SK-N-MC (cell line): ENCODE measurements at regions not wholly inside any gene's neighbourhood (a gene's known extent, or its start where the extent isn't known, plus 50 kb on each side); places are given as distances from the start of the nearest gene placed in this dataset.

Source experiments
- EZH2 ChIP-seq: fragments of 200-600 bp; sonication (generic); IDR thresholded peaks from one replicate; pipeline ENCODE4 v1.6.1; 2017; ENCODE audit warnings: antibody characterized with exemption
- POLR2AphosphoS5 ChIP-seq: IDR thresholded peaks from 2 replicates; pipeline ENCODE4 v1.6.1; 2012; ENCODE audit warnings: mild to moderate bottlenecking, low read depth, low read length, borderline replicate concordance

DNA sequence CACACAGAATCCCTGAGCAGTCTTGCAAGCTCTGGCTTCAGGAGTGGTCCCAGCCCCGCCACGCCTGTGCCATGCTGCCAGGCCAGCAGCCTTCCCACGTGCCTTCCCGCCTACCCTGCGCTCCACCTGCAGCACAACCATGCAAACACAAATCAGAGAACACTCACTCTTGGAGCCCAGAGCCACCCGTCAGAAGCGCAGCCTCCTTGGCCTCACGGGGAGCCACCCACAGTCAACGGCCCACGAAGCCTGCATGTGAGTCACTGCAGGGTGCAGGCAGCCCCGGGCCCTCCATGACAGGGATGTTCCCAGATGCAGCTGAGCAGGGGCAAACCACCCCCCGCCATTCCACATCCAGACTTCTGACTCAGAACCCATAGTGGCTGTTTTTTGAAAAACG, 217.0 kb downstream of the DLL1 start:
- TF ChIP-seq POLR2AphosphoS5 (no peak), EZH2 (no peak)
